B cell (primary cell): ENCODE measurements at regions not wholly inside any gene's neighbourhood (a gene's known extent, or its start where the extent isn't known, plus 50 kb on each side); places are given as distances from the start of the nearest gene placed in this dataset.

ENCODE experiments used
- ATAC-seq: fragments of 200-7000 bp; cut with Tn5 transposase; one replicate; pipeline ENCODE4 v1.10.0; 2021; ENCODE audit warnings: low read depth, mild to moderate bottlenecking, moderate number of reproducible peaks, moderate library complexity
- CTCF ChIA-PET: fragments of 350-600 bp; sonication (Branson Sonifier 250); formaldehyde crosslinking; loops from one replicate; lab custom pipeline; 2021; ENCODE audit warnings: antibody characterized with exemption, inconsistent platforms; lab: Charles Lee
- POLR2A ChIA-PET: fragments of 350-600 bp; sonication (Branson Sonifier 250); formaldehyde crosslinking; loops from one replicate; lab custom pipeline; 2021; ENCODE audit warnings: antibody characterized with exemption; lab: Charles Lee
- DNase-seq: peaks from one replicate; pipeline ENCODE4 v3.0.0; 2013
- H2AFZ ChIP-seq: 2 replicates; pipeline ENCODE4 v1.6.1; 2012; ENCODE audit warnings: mild to moderate bottlenecking, low read depth, low read length; ENCODE audit not compliant: insufficient read depth, poor library complexity, severe bottlenecking
- H3K27ac ChIP-seq, 2 donors: 1 replicate in 1 of 2; 2 replicates in 1 of 2; pipeline ENCODE4 v1.5.1; 2012 to 2013; ENCODE audit warnings: low read length in 2 of 2, mild to moderate bottlenecking in 2 of 2, moderate library complexity in 1 of 2
- H3K27me3 ChIP-seq, 4 experiments: fragments of 200-600 bp in 1 of 4; sonication (generic) in 1 of 4; replicated peaks in 1 of 4; 1 replicate in 2 of 4; 2 replicates in 2 of 4; pipeline versions ENCODE4 v1.6.1 to v1.7.0; 2013 to 2016; ENCODE audit warnings: low read length in 3 of 4, mild to moderate bottlenecking in 2 of 4, mixed read lengths in 1 of 4, moderate library complexity in 1 of 4; ENCODE audit not compliant: insufficient read depth in 4 of 4, control insufficient read depth in 3 of 4; ENCODE audit errors: control extremely low read depth in 1 of 4
- H3K36me3 ChIP-seq, 2 experiments: replicated peaks in 1 of 2; 1 replicate in 1 of 2; 2 replicates in 1 of 2; pipeline versions ENCODE4 v1.6.1 to v1.7.1; 2013; ENCODE audit warnings: low read length in 1 of 2; ENCODE audit not compliant: insufficient read depth in 2 of 2, control insufficient read depth in 1 of 2; ENCODE audit errors: control extremely low read depth in 1 of 2, extremely low read depth in 1 of 2
- H3K4me1 ChIP-seq, 2 donors: fragments of 200-600 bp in 1 of 2; sonication (generic) in 1 of 2; 1 replicate in 1 of 2; 2 replicates in 1 of 2; pipeline versions ENCODE4 v1.5.1 to v1.6.1; 2013 to 2017; ENCODE audit warnings: low read length in 2 of 2; ENCODE audit not compliant: control insufficient read depth in 2 of 2, insufficient read depth in 2 of 2
- H3K4me2 ChIP-seq: replicated peaks from 2 replicates; pipeline ENCODE3; 2012; ENCODE audit warnings: mild to moderate bottlenecking, low read depth, low read length; ENCODE audit not compliant: poor library complexity, severe bottlenecking
- H3K4me3 ChIP-seq, 5 experiments: fragments of 200-600 bp in 1 of 5; sonication (generic) in 1 of 5; 1 replicate in 3 of 5; 2 replicates in 2 of 5; pipeline versions ENCODE4 v1.5.1 to v1.7.0; 2011 to 2016; ENCODE audit warnings: low read length in 4 of 5, mild to moderate bottlenecking in 4 of 5, low read depth in 2 of 5, control low read depth in 1 of 5, moderate library complexity in 1 of 5; ENCODE audit not compliant: insufficient read depth in 1 of 5; ENCODE audit errors: control extremely low read depth in 1 of 5, extremely low read depth in 1 of 5
- H3K79me2 ChIP-seq: fragments of 200-600 bp; sonication (generic); one replicate; pipeline ENCODE4 v1.6.0; 2016; ENCODE audit warnings: low read length; ENCODE audit not compliant: control insufficient read depth, insufficient read depth
- H3K9ac ChIP-seq: fragments of 200-600 bp; sonication (generic); 2 replicates; pipeline ENCODE4 v1.6.1; 2017; ENCODE audit warnings: mild to moderate bottlenecking, low read length, moderate library complexity
- H3K9me3 ChIP-seq, 3 donors: one replicate each; pipeline versions ENCODE4 v1.6.1 to v1.7.1; 2013; ENCODE audit warnings: low read length in 2 of 3; ENCODE audit not compliant: control insufficient read depth in 2 of 3, insufficient read depth in 1 of 3; ENCODE audit errors: control extremely low read depth in 1 of 3
- H4K20me1 ChIP-seq: 2 replicates; pipeline ENCODE4 v1.6.0; 2012; ENCODE audit warnings: mild to moderate bottlenecking, low read length; ENCODE audit not compliant: insufficient read depth, control insufficient read depth, poor library complexity, severe bottlenecking
- H3K27ac Mint-ChIP-seq: one replicate; pipeline ENCODE4 v1.8.0; 2021; ENCODE audit warnings: mixed read lengths
- H3K27me3 Mint-ChIP-seq: one replicate; pipeline ENCODE4 v1.8.0; 2021; ENCODE audit warnings: mixed read lengths
- H3K4me1 Mint-ChIP-seq: one replicate; pipeline ENCODE4 v1.8.0; 2021; ENCODE audit warnings: mixed read lengths
- H3K4me3 Mint-ChIP-seq: one replicate; pipeline ENCODE4 v1.8.0; 2021; ENCODE audit warnings: mixed read lengths
- H3K9me3 Mint-ChIP-seq: one replicate; pipeline ENCODE4 v1.8.0; 2022; ENCODE audit warnings: mixed read lengths; ENCODE audit not compliant: insufficient read depth
- EZH2 ChIP-seq: IDR thresholded peaks from 2 replicates; pipeline ENCODE4 v1.6.1; 2012; ENCODE audit warnings: borderline replicate concordance, low read depth, mild to moderate bottlenecking, moderate library complexity, low read length; ENCODE audit not compliant: insufficient read depth, poor library complexity, severe bottlenecking
- WGBS: methylation state at CpG from one replicate; pipeline ENCODE4 v1.1.5; 2013; ENCODE audit warnings: missing lambda C conversion rate; ENCODE audit not compliant: insufficient coverage; 5-methylcytosine and 5-hydroxymethylcytosine counted together
- intact Hi-C: fragments of 100-400 bp; cut with micrococcal nuclease; formaldehyde crosslinking; loops from one replicate; pipeline ENCODE4 v1.10.0; 2022
- TF ChIP-seq, protein P1 (sequence below): fragments of 200-600 bp; IDR thresholded peaks from one replicate; pipeline ENCODE4 v1.8.0; 2022; ENCODE audit warnings: antibody characterized with exemption, mild to moderate bottlenecking

DNA sequence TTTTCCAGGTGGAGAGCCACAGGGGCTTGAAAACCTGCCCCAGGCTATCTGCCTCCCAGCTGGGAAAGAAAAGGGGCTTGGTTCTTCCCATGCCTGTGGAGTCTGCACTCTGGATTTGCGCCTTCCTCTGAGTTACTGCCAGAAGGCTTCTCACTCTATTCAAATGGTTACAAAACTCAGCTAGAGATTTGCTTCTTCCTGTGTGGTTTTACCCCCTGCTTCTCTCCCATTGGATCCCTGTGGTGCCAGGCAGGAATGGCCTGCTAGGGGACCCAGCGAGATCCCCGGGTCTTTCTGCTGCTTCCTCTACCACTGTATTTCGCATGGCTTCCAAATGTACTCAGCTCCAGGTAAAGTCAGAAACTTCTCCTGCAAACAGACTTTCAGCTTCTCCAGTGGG is 192.0 kb upstream of the HS3ST5 start:
- H3K27ac Mint-ChIP-seq: no peak overlapping the region
- Histone ChIP-seq H3K9ac (no peak overlapping the region), H3K4me2 (no peak overlapping the region), H3K27me3 (no peaks in the 10 kb centered on the region), H3K36me3 (no peaks in the 10 kb centered on the region), H3K4me1 (no peaks in the 10 kb centered on the region), H2AFZ (no peak overlapping the region), H4K20me1 (no peaks in the 10 kb centered on the region), H3K27ac (no peak overlapping the region), H3K4me3 (no peak overlapping the region), H3K79me2 (no peaks in the 10 kb centered on the region), H3K9me3 (peaks cover 0 to 12% (median 0%) of the 10 kb centered on the region in 3 donors)
- H3K4me1 Mint-ChIP-seq: no peaks in the 10 kb centered on the region
- TF ChIP-seq, protein P1, sequence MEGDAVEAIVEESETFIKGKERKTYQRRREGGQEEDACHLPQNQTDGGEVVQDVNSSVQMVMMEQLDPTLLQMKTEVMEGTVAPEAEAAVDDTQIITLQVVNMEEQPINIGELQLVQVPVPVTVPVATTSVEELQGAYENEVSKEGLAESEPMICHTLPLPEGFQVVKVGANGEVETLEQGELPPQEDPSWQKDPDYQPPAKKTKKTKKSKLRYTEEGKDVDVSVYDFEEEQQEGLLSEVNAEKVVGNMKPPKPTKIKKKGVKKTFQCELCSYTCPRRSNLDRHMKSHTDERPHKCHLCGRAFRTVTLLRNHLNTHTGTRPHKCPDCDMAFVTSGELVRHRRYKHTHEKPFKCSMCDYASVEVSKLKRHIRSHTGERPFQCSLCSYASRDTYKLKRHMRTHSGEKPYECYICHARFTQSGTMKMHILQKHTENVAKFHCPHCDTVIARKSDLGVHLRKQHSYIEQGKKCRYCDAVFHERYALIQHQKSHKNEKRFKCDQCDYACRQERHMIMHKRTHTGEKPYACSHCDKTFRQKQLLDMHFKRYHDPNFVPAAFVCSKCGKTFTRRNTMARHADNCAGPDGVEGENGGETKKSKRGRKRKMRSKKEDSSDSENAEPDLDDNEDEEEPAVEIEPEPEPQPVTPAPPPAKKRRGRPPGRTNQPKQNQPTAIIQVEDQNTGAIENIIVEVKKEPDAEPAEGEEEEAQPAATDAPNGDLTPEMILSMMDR: no peak
- TF ChIP-seq EZH2: no peak
- no peak for DNase-seq
- ChIA-PET POLR2A (no interaction called here), CTCF (no interaction called here)
- intact Hi-C loops: no loop called here
- no peak overlapping the region for H3K4me3 Mint-ChIP-seq
- no peaks in the 10 kb centered on the region for H3K27me3 Mint-ChIP-seq
- ATAC-seq: no peak
- WGBS: 82% methylated on average over 3 of the region's 4 CpGs
- peaks cover 5% of the 10 kb centered on the region for H3K9me3 Mint-ChIP-seq

DNA sequence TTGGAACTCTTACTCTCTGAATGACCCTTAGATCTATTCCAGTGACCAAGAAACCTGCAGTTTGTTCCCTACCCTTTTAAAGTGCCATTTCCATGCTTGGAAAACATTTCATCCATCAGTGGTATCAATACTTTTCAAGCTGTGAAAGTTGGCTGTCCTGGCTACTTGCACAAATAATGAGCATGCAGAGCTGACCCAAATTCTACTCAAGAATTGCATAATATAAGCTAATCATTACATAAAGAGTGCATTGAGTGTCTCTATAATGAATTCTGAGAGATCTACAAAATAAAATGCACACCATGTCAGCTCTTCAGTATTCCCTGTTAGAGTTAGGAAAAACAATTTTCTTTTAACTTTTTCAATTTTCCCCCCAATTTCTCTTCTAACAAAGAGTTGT is 181.3 kb upstream of the HS3ST5 start:
- no peaks in the 10 kb centered on the region for H3K4me1 Mint-ChIP-seq
- H3K27me3 Mint-ChIP-seq: no peaks in the 10 kb centered on the region
- H3K27ac Mint-ChIP-seq: no peak overlapping the region
- TF ChIP-seq, protein P1: no peak
- TF ChIP-seq EZH2: no peak
- intact Hi-C loops: no loop called here
- no peak overlapping the region for H3K9ac ChIP-seq
- ChIA-PET POLR2A (no interaction called here), CTCF (no interaction called here)
- H3K27ac ChIP-seq: no peak overlapping the region
- H3K79me2 ChIP-seq: no peaks in the 10 kb centered on the region
- no peaks in the 10 kb centered on the region for H3K27me3 ChIP-seq
- no peaks in the 10 kb centered on the region for H4K20me1 ChIP-seq
- no peaks in the 10 kb centered on the region for H3K4me1 ChIP-seq
- H3K4me3 ChIP-seq: no peak overlapping the region
- no peak overlapping the region for H3K4me3 Mint-ChIP-seq
- H2AFZ ChIP-seq: no peak overlapping the region
- H3K9me3 ChIP-seq: no peaks in the 10 kb centered on the region
- no peak for DNase-seq
- H3K4me2 ChIP-seq: no peak overlapping the region
- ATAC-seq: no peak
- H3K9me3 Mint-ChIP-seq: no peaks in the 10 kb centered on the region
- H3K36me3 ChIP-seq: no peaks in the 10 kb centered on the region
